Breast epithelium (tissue), 3 donors: ENCODE measurements at regions not wholly inside any gene's neighbourhood (a gene's known extent, or its start where the extent isn't known, plus 50 kb on each side); places are given as distances from the start of the nearest gene placed in this dataset.

Source experiments
- POLR2A ChIP-seq: fragments of 450-650 bp; IDR thresholded peaks from one replicate; pipeline ENCODE4 v1.6.1; 2016; ENCODE audit warnings: antibody characterized with exemption, mild to moderate bottlenecking, moderate library complexity
- POLR2AphosphoS5 ChIP-seq, 3 donors: sonication (generic); formaldehyde crosslinking; IDR thresholded peaks; one replicate each; pipeline ENCODE4 v1.6.1; 2017; ENCODE audit warnings: antibody characterized with exemption in 3 of 3
- TF ChIP-seq, protein P1 (sequence below), 3 donors: fragments of 450-650 bp; IDR thresholded peaks; one replicate each; pipeline ENCODE4 v1.5.1; 2016 to 2017; ENCODE audit warnings: antibody characterized with exemption in 3 of 3, mild to moderate bottlenecking in 3 of 3, moderate library complexity in 3 of 3

GRCh38 chr21:27839512-27840115 is 872.7 kb upstream of the ADAMTS5 start:
- TF ChIP-seq, protein P1, sequence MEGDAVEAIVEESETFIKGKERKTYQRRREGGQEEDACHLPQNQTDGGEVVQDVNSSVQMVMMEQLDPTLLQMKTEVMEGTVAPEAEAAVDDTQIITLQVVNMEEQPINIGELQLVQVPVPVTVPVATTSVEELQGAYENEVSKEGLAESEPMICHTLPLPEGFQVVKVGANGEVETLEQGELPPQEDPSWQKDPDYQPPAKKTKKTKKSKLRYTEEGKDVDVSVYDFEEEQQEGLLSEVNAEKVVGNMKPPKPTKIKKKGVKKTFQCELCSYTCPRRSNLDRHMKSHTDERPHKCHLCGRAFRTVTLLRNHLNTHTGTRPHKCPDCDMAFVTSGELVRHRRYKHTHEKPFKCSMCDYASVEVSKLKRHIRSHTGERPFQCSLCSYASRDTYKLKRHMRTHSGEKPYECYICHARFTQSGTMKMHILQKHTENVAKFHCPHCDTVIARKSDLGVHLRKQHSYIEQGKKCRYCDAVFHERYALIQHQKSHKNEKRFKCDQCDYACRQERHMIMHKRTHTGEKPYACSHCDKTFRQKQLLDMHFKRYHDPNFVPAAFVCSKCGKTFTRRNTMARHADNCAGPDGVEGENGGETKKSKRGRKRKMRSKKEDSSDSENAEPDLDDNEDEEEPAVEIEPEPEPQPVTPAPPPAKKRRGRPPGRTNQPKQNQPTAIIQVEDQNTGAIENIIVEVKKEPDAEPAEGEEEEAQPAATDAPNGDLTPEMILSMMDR (IDR thresholded peaks at IDR 0.05): no peak
- TF ChIP-seq POLR2AphosphoS5 (IDR thresholded peaks at IDR 0.05): no peak
- TF ChIP-seq POLR2A: no peak
